ENCODE measurements at regions not wholly inside any gene's neighbourhood (a gene's known extent, or its start where the extent isn't known, plus 50 kb on each side); places are given as distances from the start of the nearest gene placed in this dataset.
A peak's percentile ranks its signal among the peaks of the same experiment; 100 is the strongest.

GRCh38 chr1:182170891-182171461, 109.5 kb upstream of the ZNF648 start:
- no peaks in the 10 kb centered on the region for H3K9me3 ChIP-seq
- no peaks in the 10 kb centered on the region for H3K27me3 ChIP-seq
- no peak overlapping the region for H3K4me3 ChIP-seq
- no peaks in the 10 kb centered on the region for H3K36me3 ChIP-seq
- TF ChIP-seq EP300 (IDR thresholded peaks at IDR 0.05; ENCODE audit: low read depth) (no peak), POLR2AphosphoS5 (IDR thresholded peaks at IDR 0.05) (no peak), CTCF (IDR thresholded peaks at IDR 0.05) (no peak), POLR2A (IDR thresholded peaks at IDR 0.05) (no peak)
- intact Hi-C loops (cut with DNase I; ENCODE audit: low total_unique reads) (no loop called here), in situ Hi-C loops (cut with MboI; ENCODE audit: low pct_ligation_motif_present in 1 of 4, low pct_unique_long_range_greater_than_20kb in 1 of 4, low sequenced_read_pairs in 3 of 4) (no loop called here)
- H3K27ac ChIP-seq: peak overlapping the region in 2 of 4 donors; percentile 15 to 18
- peaks cover 0 to 22% (median 5%) of the 10 kb centered on the region in 4 donors for H3K4me1 ChIP-seq
- DNase-seq: no peak
- 57 to 63% methylated on average over 5 to 7 of the region's 7 CpGs for WGBS, 2 donors (ENCODE audit: low coverage in 1 of 2)

DNA sequence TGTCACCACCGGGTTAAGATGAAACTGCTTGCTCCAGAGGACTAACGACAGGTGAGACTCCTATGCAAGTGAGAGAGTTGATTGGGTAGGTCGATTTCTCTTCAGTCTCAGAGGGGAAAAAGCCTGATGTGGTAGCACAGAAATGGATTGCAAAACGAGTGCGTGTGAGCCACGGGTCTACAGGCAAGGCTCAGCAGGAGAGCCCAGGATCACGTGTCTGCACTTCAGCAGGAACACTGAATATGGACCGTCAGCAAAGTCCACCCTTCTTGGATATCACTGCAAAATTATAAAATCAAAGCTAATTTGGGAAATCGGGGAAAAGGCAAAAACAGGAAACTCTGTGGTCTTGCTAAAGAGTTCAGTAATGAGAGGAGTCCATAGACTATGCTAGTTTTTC, 107.7 kb upstream of the ZNF648 start:
- Histone ChIP-seq H3K9me3 (no peaks in the 10 kb centered on the region), H3K27ac (no peak overlapping the region), H3K4me3 (no peak overlapping the region), H3K27me3 (no peaks in the 10 kb centered on the region), H3K4me1 (peaks cover 0 to 7% (median 0%) of the 10 kb centered on the region in 4 donors), H3K36me3 (no peaks in the 10 kb centered on the region)
- 69 to 80% methylated on average over 6 to 9 of the region's 9 CpGs for WGBS, 2 donors (ENCODE audit: low coverage in 1 of 2)
- in situ Hi-C loops (cut with MboI; ENCODE audit: low pct_ligation_motif_present in 1 of 4, low pct_unique_long_range_greater_than_20kb in 1 of 4, low sequenced_read_pairs in 3 of 4): no loop called here
- TF ChIP-seq CTCF (IDR thresholded peaks at IDR 0.05) (no peak), POLR2A (IDR thresholded peaks at IDR 0.05) (no peak), POLR2AphosphoS5 (IDR thresholded peaks at IDR 0.05) (no peak), EP300 (IDR thresholded peaks at IDR 0.05; ENCODE audit: low read depth) (no peak)
- DNase-seq: no peak
- intact Hi-C loops (cut with DNase I; ENCODE audit: low total_unique reads): no loop called here

- intact Hi-C loops (cut with DNase I; ENCODE audit: low total_unique reads): no loop called here
- in situ Hi-C loops (cut with MboI; ENCODE audit: low pct_ligation_motif_present in 1 of 4, low pct_unique_long_range_greater_than_20kb in 1 of 4, low sequenced_read_pairs in 3 of 4): no loop called here
- Histone ChIP-seq H3K4me3 (no peak overlapping the region), H3K9me3 (no peaks in the 10 kb centered on the region), H3K36me3 (no peaks in the 10 kb centered on the region), H3K27ac (no peak overlapping the region), H3K4me1 (peaks cover 0 to 7% (median 0%) of the 10 kb centered on the region in 4 donors), H3K27me3 (no peaks in the 10 kb centered on the region)
- 89 to 91% methylated on average over 1 of the region's 1 CpG for WGBS, 2 donors (ENCODE audit: low coverage in 1 of 2)
- TF ChIP-seq CTCF (IDR thresholded peaks at IDR 0.05): no peak
- no peak for TF ChIP-seq EP300 (IDR thresholded peaks at IDR 0.05; ENCODE audit: low read depth)
- no peak for TF ChIP-seq POLR2AphosphoS5 (IDR thresholded peaks at IDR 0.05)
- no peak for TF ChIP-seq POLR2A (IDR thresholded peaks at IDR 0.05)
- DNase-seq: no peak
Measured at GRCh38 chr1:182166750-182167149, 105.2 kb upstream of the ZNF648 start.

DNA sequence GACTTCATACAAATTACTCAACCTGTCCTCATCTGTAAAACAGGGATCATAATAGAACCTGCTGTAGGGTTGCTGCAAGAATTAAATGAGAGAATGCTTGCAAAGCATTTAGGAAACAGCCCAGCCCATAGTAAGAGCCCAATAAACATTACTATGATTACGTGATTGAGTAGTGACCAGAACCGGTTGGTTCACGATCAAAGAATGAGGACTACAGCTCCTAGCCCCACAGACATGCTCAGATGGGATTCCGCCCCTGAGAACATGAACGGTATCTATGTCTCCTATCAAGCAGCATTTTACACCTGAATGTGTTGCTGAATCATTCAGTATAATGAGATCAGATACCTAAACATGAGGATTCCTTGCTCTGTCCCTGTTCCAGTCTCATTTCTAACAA, 104.8 kb upstream of the ZNF648 start:
- intact Hi-C loops (cut with DNase I; ENCODE audit: low total_unique reads): no loop called here
- peaks cover 0 to 7% (median 0%) of the 10 kb centered on the region in 4 donors for H3K4me1 ChIP-seq
- H3K9me3 ChIP-seq: no peaks in the 10 kb centered on the region
- no peak overlapping the region for H3K27ac ChIP-seq
- TF ChIP-seq POLR2AphosphoS5 (IDR thresholded peaks at IDR 0.05) (no peak), CTCF (IDR thresholded peaks at IDR 0.05) (no peak), EP300 (IDR thresholded peaks at IDR 0.05; ENCODE audit: low read depth) (no peak), POLR2A (IDR thresholded peaks at IDR 0.05) (no peak)
- no peaks in the 10 kb centered on the region for H3K36me3 ChIP-seq
- 65% methylated on average over 5 of the region's 5 CpGs; no CpG with 5 or more reads in 1 of the 2 donors for WGBS, 2 donors (ENCODE audit: low coverage in 1 of 2)
- no peak for DNase-seq
- no peaks in the 10 kb centered on the region for H3K27me3 ChIP-seq
- H3K4me3 ChIP-seq: no peak overlapping the region
- in situ Hi-C loops (cut with MboI; ENCODE audit: low pct_ligation_motif_present in 1 of 4, low pct_unique_long_range_greater_than_20kb in 1 of 4, low sequenced_read_pairs in 3 of 4): no loop called here
